ENCODE measurements at regions not wholly inside any gene's neighbourhood (a gene's known extent, or its start where the extent isn't known, plus 50 kb on each side); places are given as distances from the start of the nearest gene placed in this dataset.

GRCh38 chr6:119608994-119609393, 259.4 kb upstream of the MAN1A1 start (continued):
- TF ChIP-seq BCL11A (IDR thresholded peaks at IDR 0.05; ENCODE audit: low read depth in 2 of 2, low read length in 2 of 2): no peak
- no peak for TF ChIP-seq ATF3 (IDR thresholded peaks at IDR 0.05; ENCODE audit: insufficient read depth, low read depth, low read length)
- no peak for TF ChIP-seq SAP30 (IDR thresholded peaks at IDR 0.05; ENCODE audit: insufficient read depth, insufficient replicate concordance, low read length)
- TF ChIP-seq USF2 (IDR thresholded peaks at IDR 0.05; ENCODE audit: low read length): no peak
- TF ChIP-seq SUZ12 (IDR thresholded peaks at IDR 0.05; ENCODE audit: low read length): no peak
